Astrocyte (in vitro differentiated cells and primary cell): ENCODE measurements at regions not wholly inside any gene's neighbourhood (a gene's known extent, or its start where the extent isn't known, plus 50 kb on each side); places are given as distances from the start of the nearest gene placed in this dataset.

Experiments used
- DNase-seq: peaks from one replicate; pipeline ENCODE4 v3.0.0-alpha.2; 2010; ENCODE audit warnings: low read depth
- FAIRE-seq: peaks from 2 replicates; lab custom pipeline; 2011; peaks lifted over from hg19 to GRCh38; lab: Jason Lieb, UNC
- H2AFZ ChIP-seq: 2 replicates; pipeline ENCODE4 v1.6.0; 2012; ENCODE audit warnings: low read depth, low read length, inconsistent platforms
- H3K27ac ChIP-seq: 2 replicates; pipeline ENCODE4 v1.5.1; 2011; ENCODE audit warnings: low read depth, low read length, inconsistent platforms
- H3K27me3 ChIP-seq: 2 replicates; pipeline ENCODE4 v1.6.0; 2011; ENCODE audit warnings: low read length, inconsistent platforms; ENCODE audit not compliant: insufficient read depth
- H3K36me3 ChIP-seq: 2 replicates; pipeline ENCODE4 v1.5.1; 2011; ENCODE audit warnings: low read length, inconsistent platforms; ENCODE audit not compliant: insufficient read depth
- H3K4me1 ChIP-seq: 2 replicates; pipeline ENCODE4 v1.5.1; 2011; ENCODE audit warnings: low read length, inconsistent platforms; ENCODE audit not compliant: insufficient read depth
- H3K4me2 ChIP-seq: 2 replicates; pipeline ENCODE4 v1.6.0; 2012; ENCODE audit warnings: low read length, inconsistent platforms
- H3K4me3 ChIP-seq: 2 replicates; pipeline ENCODE4 v1.5.1; 2011; ENCODE audit warnings: low read depth, mild to moderate bottlenecking, low read length, inconsistent platforms; ENCODE audit not compliant: insufficient read depth
- H3K79me2 ChIP-seq: 2 replicates; pipeline ENCODE4 v1.6.0; 2012; ENCODE audit warnings: mild to moderate bottlenecking, low read length, inconsistent platforms; ENCODE audit not compliant: insufficient read depth
- H3K9ac ChIP-seq: 2 replicates; pipeline ENCODE4 v1.6.0; 2012; ENCODE audit warnings: mild to moderate bottlenecking, low read length, inconsistent platforms
- H3K9me3 ChIP-seq: 2 replicates; pipeline ENCODE4 v1.5.1; 2012; ENCODE audit warnings: low read depth, mild to moderate bottlenecking, low read length, inconsistent platforms; ENCODE audit not compliant: insufficient read depth
- H4K20me1 ChIP-seq: 2 replicates; pipeline ENCODE4 v1.6.0; 2012; ENCODE audit warnings: low read length, inconsistent platforms; ENCODE audit not compliant: insufficient read depth
- H3K27ac Mint-ChIP-seq: one replicate; pipeline ENCODE4 v1.8.0; 2021; ENCODE audit warnings: mild to moderate bottlenecking, mixed read lengths; ENCODE audit not compliant: unreplicated experiment
- H3K27me3 Mint-ChIP-seq: one replicate; pipeline ENCODE4 v1.8.0; 2021; ENCODE audit warnings: low read depth, mixed read lengths; ENCODE audit not compliant: unreplicated experiment
- H3K36me3 Mint-ChIP-seq: one replicate; pipeline ENCODE4 v1.8.0; 2021; ENCODE audit warnings: low read depth, mixed read lengths; ENCODE audit not compliant: unreplicated experiment
- H3K4me1 Mint-ChIP-seq: one replicate; pipeline ENCODE4 v1.8.0; 2021; ENCODE audit warnings: low read depth, mixed read lengths; ENCODE audit not compliant: unreplicated experiment
- H3K4me3 Mint-ChIP-seq: one replicate; pipeline ENCODE4 v1.8.0; 2021; ENCODE audit warnings: mild to moderate bottlenecking, moderate library complexity, mixed read lengths; ENCODE audit not compliant: unreplicated experiment
- H3K9me3 Mint-ChIP-seq: one replicate; pipeline ENCODE4 v1.8.0; 2021; ENCODE audit warnings: mild to moderate bottlenecking, mixed read lengths; ENCODE audit not compliant: unreplicated experiment
- EZH2 ChIP-seq: IDR thresholded peaks from 2 replicates; pipeline ENCODE4 v1.6.1; 2012; ENCODE audit warnings: mild to moderate bottlenecking, low read length, inconsistent platforms; ENCODE audit not compliant: insufficient read depth
- TF ChIP-seq, protein P1 (sequence below): IDR thresholded peaks from 2 replicates; pipeline ENCODE4 v1.5.1; 2011; ENCODE audit warnings: low read depth, mild to moderate bottlenecking, inconsistent platforms, low read length, moderate library complexity; ENCODE audit not compliant: insufficient read depth

DNA sequence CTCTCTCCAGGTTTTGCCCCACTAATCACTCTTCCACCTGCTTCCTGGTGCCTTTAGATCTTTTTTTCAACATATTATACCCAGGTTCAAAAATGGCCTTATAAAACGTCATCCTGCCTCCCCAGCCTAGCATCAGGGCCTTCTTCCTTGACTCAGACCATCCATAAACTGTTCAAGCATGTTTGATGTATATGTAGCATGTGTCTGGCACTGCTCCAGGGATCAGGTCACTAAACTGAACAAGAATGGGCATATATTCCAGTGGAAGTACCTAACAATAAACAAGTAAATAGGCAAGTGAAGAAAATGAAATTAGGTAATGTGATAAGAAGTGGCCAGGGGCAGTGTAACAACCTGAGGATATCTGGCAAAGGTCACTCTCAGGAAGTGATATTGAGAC lies 141.2 kb downstream of the TRIB2 start:
- H3K27me3 ChIP-seq, result no peaks in the 10 kb centered on the region
- FAIRE-seq (no peak), DNase-seq (no peak)
- H3K4me1 ChIP-seq, result peaks cover 16% of the 10 kb centered on the region
- no peak overlapping the region for H3K27ac Mint-ChIP-seq
- no peaks in the 10 kb centered on the region for H3K27me3 Mint-ChIP-seq
- TF ChIP-seq, protein P1, sequence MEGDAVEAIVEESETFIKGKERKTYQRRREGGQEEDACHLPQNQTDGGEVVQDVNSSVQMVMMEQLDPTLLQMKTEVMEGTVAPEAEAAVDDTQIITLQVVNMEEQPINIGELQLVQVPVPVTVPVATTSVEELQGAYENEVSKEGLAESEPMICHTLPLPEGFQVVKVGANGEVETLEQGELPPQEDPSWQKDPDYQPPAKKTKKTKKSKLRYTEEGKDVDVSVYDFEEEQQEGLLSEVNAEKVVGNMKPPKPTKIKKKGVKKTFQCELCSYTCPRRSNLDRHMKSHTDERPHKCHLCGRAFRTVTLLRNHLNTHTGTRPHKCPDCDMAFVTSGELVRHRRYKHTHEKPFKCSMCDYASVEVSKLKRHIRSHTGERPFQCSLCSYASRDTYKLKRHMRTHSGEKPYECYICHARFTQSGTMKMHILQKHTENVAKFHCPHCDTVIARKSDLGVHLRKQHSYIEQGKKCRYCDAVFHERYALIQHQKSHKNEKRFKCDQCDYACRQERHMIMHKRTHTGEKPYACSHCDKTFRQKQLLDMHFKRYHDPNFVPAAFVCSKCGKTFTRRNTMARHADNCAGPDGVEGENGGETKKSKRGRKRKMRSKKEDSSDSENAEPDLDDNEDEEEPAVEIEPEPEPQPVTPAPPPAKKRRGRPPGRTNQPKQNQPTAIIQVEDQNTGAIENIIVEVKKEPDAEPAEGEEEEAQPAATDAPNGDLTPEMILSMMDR, result no peak
- no peak for TF ChIP-seq EZH2
- no peak overlapping the region for H3K4me3 Mint-ChIP-seq
- H3K36me3 Mint-ChIP-seq, result no peaks in the 10 kb centered on the region
- H3K4me1 Mint-ChIP-seq, result peaks cover 12% of the 10 kb centered on the region
- no peak overlapping the region for H3K27ac ChIP-seq
- H4K20me1 ChIP-seq, result no peaks in the 10 kb centered on the region
- no peak overlapping the region for H3K9ac ChIP-seq
- no peak overlapping the region for H3K4me3 ChIP-seq
- peak overlapping the region; percentile 80 for H3K4me2 ChIP-seq
- no peaks in the 10 kb centered on the region for H3K9me3 ChIP-seq
- no peak overlapping the region for H2AFZ ChIP-seq
- H3K9me3 Mint-ChIP-seq, result peaks cover 7% of the 10 kb centered on the region
- H3K36me3 ChIP-seq, result no peaks in the 10 kb centered on the region
- no peaks in the 10 kb centered on the region for H3K79me2 ChIP-seq

DNA sequence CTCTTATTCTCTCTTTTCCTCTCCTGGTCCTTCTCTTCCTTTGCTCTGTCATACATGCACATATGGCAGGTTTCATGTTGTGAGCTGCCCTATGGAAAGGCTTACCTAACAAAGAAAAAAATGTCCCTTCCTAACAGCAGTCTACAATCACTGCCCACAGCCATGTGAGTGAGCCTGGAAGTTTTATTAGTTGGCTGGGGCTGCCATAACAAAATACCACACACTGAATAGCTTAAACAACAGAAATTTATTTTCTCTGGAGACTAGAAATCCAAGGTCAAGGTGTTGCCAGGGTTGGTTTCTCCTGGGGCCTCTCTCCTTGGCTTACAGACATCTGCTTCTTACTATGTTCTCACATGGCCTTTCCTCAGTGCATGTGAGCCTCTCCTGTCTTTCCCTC lies 142.1 kb downstream of the TRIB2 start:
- Histone ChIP-seq H3K4me3 (no peak overlapping the region), H3K36me3 (no peaks in the 10 kb centered on the region), H3K4me2 (no peak overlapping the region), H3K27ac (no peak overlapping the region), H3K4me1 (peaks cover 16% of the 10 kb centered on the region), H4K20me1 (no peaks in the 10 kb centered on the region), H3K9me3 (peaks cover 2% of the 10 kb centered on the region), H2AFZ (no peak overlapping the region), H3K27me3 (no peaks in the 10 kb centered on the region), H3K9ac (no peak overlapping the region), H3K79me2 (no peaks in the 10 kb centered on the region)
- peaks cover 11% of the 10 kb centered on the region for H3K9me3 Mint-ChIP-seq
- no peak overlapping the region for H3K27ac Mint-ChIP-seq
- peaks cover 12% of the 10 kb centered on the region for H3K4me1 Mint-ChIP-seq
- DNase-seq, result no peak
- no peak overlapping the region for H3K4me3 Mint-ChIP-seq
- no peak for FAIRE-seq
- H3K27me3 Mint-ChIP-seq, result no peaks in the 10 kb centered on the region
- TF ChIP-seq, protein P1, result no peak
- TF ChIP-seq EZH2, result no peak
- no peaks in the 10 kb centered on the region for H3K36me3 Mint-ChIP-seq

DNA sequence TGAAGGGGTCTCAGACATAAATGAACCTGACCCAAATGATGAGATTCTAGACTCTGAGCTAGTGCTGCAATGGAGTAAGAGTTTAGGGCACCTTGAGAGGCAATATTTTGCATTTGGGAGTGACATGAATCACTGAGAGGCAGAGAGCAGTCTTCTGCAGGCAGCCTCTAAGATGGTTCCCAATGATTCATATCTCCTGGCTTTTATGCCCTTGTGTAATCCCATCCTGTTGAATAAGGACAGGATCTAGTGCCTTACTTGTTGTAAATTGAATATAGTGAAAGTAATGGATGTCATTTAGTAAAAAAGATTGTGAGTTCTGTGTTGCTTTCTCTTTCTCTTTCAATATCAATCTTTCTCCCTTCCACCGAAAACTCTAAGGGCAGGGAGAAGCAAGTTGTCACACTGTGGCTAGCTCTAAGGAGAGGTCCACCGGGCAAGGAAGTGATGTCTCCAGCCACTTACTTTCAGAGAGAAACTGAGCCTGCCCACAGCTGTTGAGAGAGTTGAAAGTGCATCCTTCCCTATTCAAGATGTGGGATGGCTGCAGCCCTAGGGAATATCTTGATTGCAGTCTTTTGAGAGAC lies 144.7 kb downstream of the TRIB2 start:
- H3K4me1 ChIP-seq, result peaks cover 9% of the 10 kb centered on the region
- H3K4me3 ChIP-seq, result no peak overlapping the region
- no peaks in the 10 kb centered on the region for H3K36me3 ChIP-seq
- no peaks in the 10 kb centered on the region for H3K27me3 Mint-ChIP-seq
- no peaks in the 10 kb centered on the region for H3K79me2 ChIP-seq
- H3K27me3 ChIP-seq, result no peaks in the 10 kb centered on the region
- DNase-seq (peak; percentile 44), FAIRE-seq (peak; percentile 55)
- no peaks in the 10 kb centered on the region for H4K20me1 ChIP-seq
- peaks cover 6% of the 10 kb centered on the region for H3K9me3 ChIP-seq
- H2AFZ ChIP-seq, result no peak overlapping the region
- no peak for TF ChIP-seq EZH2
- TF ChIP-seq, protein P1, result no peak
- H3K4me2 ChIP-seq, result no peak overlapping the region
- no peaks in the 10 kb centered on the region for H3K36me3 Mint-ChIP-seq
- H3K4me1 Mint-ChIP-seq, result peaks cover 9% of the 10 kb centered on the region
- H3K4me3 Mint-ChIP-seq, result no peak overlapping the region
- peaks cover 17% of the 10 kb centered on the region for H3K9me3 Mint-ChIP-seq
- H3K27ac ChIP-seq, result no peak overlapping the region
- H3K9ac ChIP-seq, result no peak overlapping the region
- H3K27ac Mint-ChIP-seq, result no peak overlapping the region
